ENCODE measurements at regions not wholly inside any gene's neighbourhood (a gene's known extent, or its start where the extent isn't known, plus 50 kb on each side); places are given as distances from the start of the nearest gene placed in this dataset.

GRCh38 chr18:40233931-40234616 is 1721.0 kb upstream of the PIK3C3 start:
- H3K27ac ChIP-seq (ENCODE audit: low read depth in 2 of 2, low read length in 2 of 2), result no peak overlapping the region
- no peaks in the 10 kb centered on the region for H3K27me3 ChIP-seq (ENCODE audit: control insufficient read depth in 2 of 2, insufficient read depth in 2 of 2, low read length in 2 of 2)
- no peaks in the 10 kb centered on the region for H3K36me3 ChIP-seq (ENCODE audit: control insufficient read depth in 2 of 2, insufficient read depth in 2 of 2, low read length in 2 of 2)
- H3K9me3 ChIP-seq (ENCODE audit: control insufficient read depth in 2 of 2, low read length in 2 of 2), result peaks cover 0 to 2% of the 10 kb centered on the region in 2 donors
- no peak overlapping the region for H3K9ac ChIP-seq (ENCODE audit: low read depth in 1 of 2, low read length in 2 of 2)
- H3K4me1 ChIP-seq (ENCODE audit: control insufficient read depth in 2 of 2, insufficient read depth in 2 of 2, low read length in 2 of 2), result no peaks in the 10 kb centered on the region
- no peak overlapping the region for H3K4me3 ChIP-seq (ENCODE audit: low read length in 2 of 2)

GRCh38 chr18:40222776-40223175 is 1732.3 kb upstream of the PIK3C3 start:
- no peak overlapping the region for H3K9ac ChIP-seq (ENCODE audit: low read depth in 1 of 2, low read length in 2 of 2)
- no peaks in the 10 kb centered on the region for H3K27me3 ChIP-seq (ENCODE audit: control insufficient read depth in 2 of 2, insufficient read depth in 2 of 2, low read length in 2 of 2)
- H3K4me1 ChIP-seq (ENCODE audit: control insufficient read depth in 2 of 2, insufficient read depth in 2 of 2, low read length in 2 of 2), result no peaks in the 10 kb centered on the region
- no peak overlapping the region for H3K4me3 ChIP-seq (ENCODE audit: low read length in 2 of 2)
- H3K27ac ChIP-seq (ENCODE audit: low read depth in 2 of 2, low read length in 2 of 2), result no peak overlapping the region
- H3K9me3 ChIP-seq (ENCODE audit: control insufficient read depth in 2 of 2, low read length in 2 of 2), result no peaks in the 10 kb centered on the region
- no peaks in the 10 kb centered on the region for H3K36me3 ChIP-seq (ENCODE audit: control insufficient read depth in 2 of 2, insufficient read depth in 2 of 2, low read length in 2 of 2)

- H3K4me3 ChIP-seq (ENCODE audit: low read length in 2 of 2), result no peak overlapping the region
- H3K9me3 ChIP-seq (ENCODE audit: control insufficient read depth in 2 of 2, low read length in 2 of 2), result no peaks in the 10 kb centered on the region
- no peaks in the 10 kb centered on the region for H3K4me1 ChIP-seq (ENCODE audit: control insufficient read depth in 2 of 2, insufficient read depth in 2 of 2, low read length in 2 of 2)
- H3K36me3 ChIP-seq (ENCODE audit: control insufficient read depth in 2 of 2, insufficient read depth in 2 of 2, low read length in 2 of 2), result no peaks in the 10 kb centered on the region
- no peak overlapping the region for H3K9ac ChIP-seq (ENCODE audit: low read depth in 1 of 2, low read length in 2 of 2)
- no peak overlapping the region for H3K27ac ChIP-seq (ENCODE audit: low read depth in 2 of 2, low read length in 2 of 2)
- H3K27me3 ChIP-seq (ENCODE audit: control insufficient read depth in 2 of 2, insufficient read depth in 2 of 2, low read length in 2 of 2), result no peaks in the 10 kb centered on the region
Measured at GRCh38 chr18:40216856-40217255, 1738.2 kb upstream of the PIK3C3 start.

- no peak overlapping the region for H3K4me3 ChIP-seq (ENCODE audit: low read length in 2 of 2)
- no peaks in the 10 kb centered on the region for H3K9me3 ChIP-seq (ENCODE audit: control insufficient read depth in 2 of 2, low read length in 2 of 2)
- H3K36me3 ChIP-seq (ENCODE audit: control insufficient read depth in 2 of 2, insufficient read depth in 2 of 2, low read length in 2 of 2), result no peaks in the 10 kb centered on the region
- H3K27me3 ChIP-seq (ENCODE audit: control insufficient read depth in 2 of 2, insufficient read depth in 2 of 2, low read length in 2 of 2), result no peaks in the 10 kb centered on the region
- no peak overlapping the region for H3K9ac ChIP-seq (ENCODE audit: low read depth in 1 of 2, low read length in 2 of 2)
- no peaks in the 10 kb centered on the region for H3K4me1 ChIP-seq (ENCODE audit: control insufficient read depth in 2 of 2, insufficient read depth in 2 of 2, low read length in 2 of 2)
- H3K27ac ChIP-seq (ENCODE audit: low read depth in 2 of 2, low read length in 2 of 2), result no peak overlapping the region
Measured at GRCh38 chr18:40215979-40216378, 1739.1 kb upstream of the PIK3C3 start.

GRCh38 chr18:40210696-40211095 is 1744.3 kb upstream of the PIK3C3 start:
- Histone ChIP-seq H3K36me3 (ENCODE audit: control insufficient read depth in 2 of 2, insufficient read depth in 2 of 2, low read length in 2 of 2) (no peaks in the 10 kb centered on the region), H3K27me3 (ENCODE audit: control insufficient read depth in 2 of 2, insufficient read depth in 2 of 2, low read length in 2 of 2) (no peaks in the 10 kb centered on the region), H3K4me1 (ENCODE audit: control insufficient read depth in 2 of 2, insufficient read depth in 2 of 2, low read length in 2 of 2) (no peaks in the 10 kb centered on the region), H3K27ac (ENCODE audit: low read depth in 2 of 2, low read length in 2 of 2) (no peak overlapping the region), H3K4me3 (ENCODE audit: low read length in 2 of 2) (no peak overlapping the region), H3K9ac (ENCODE audit: low read depth in 1 of 2, low read length in 2 of 2) (no peak overlapping the region), H3K9me3 (ENCODE audit: control insufficient read depth in 2 of 2, low read length in 2 of 2) (no peaks in the 10 kb centered on the region)

- Histone ChIP-seq H3K36me3 (ENCODE audit: control insufficient read depth in 2 of 2, insufficient read depth in 2 of 2, low read length in 2 of 2) (no peaks in the 10 kb centered on the region), H3K27me3 (ENCODE audit: control insufficient read depth in 2 of 2, insufficient read depth in 2 of 2, low read length in 2 of 2) (no peaks in the 10 kb centered on the region), H3K9me3 (ENCODE audit: control insufficient read depth in 2 of 2, low read length in 2 of 2) (no peaks in the 10 kb centered on the region), H3K4me3 (ENCODE audit: low read length in 2 of 2) (no peak overlapping the region), H3K4me1 (ENCODE audit: control insufficient read depth in 2 of 2, insufficient read depth in 2 of 2, low read length in 2 of 2) (no peaks in the 10 kb centered on the region), H3K27ac (ENCODE audit: low read depth in 2 of 2, low read length in 2 of 2) (no peak overlapping the region), H3K9ac (ENCODE audit: low read depth in 1 of 2, low read length in 2 of 2) (no peak overlapping the region)
Measured at GRCh38 chr18:40208958-40209357, 1746.1 kb upstream of the PIK3C3 start.

GRCh38 chr18:40197711-40198110 is 1757.3 kb upstream of the PIK3C3 start:
- Histone ChIP-seq H3K9me3 (ENCODE audit: control insufficient read depth in 2 of 2, low read length in 2 of 2) (no peaks in the 10 kb centered on the region), H3K4me3 (ENCODE audit: low read length in 2 of 2) (no peak overlapping the region), H3K4me1 (ENCODE audit: control insufficient read depth in 2 of 2, insufficient read depth in 2 of 2, low read length in 2 of 2) (no peaks in the 10 kb centered on the region), H3K36me3 (ENCODE audit: control insufficient read depth in 2 of 2, insufficient read depth in 2 of 2, low read length in 2 of 2) (no peaks in the 10 kb centered on the region), H3K9ac (ENCODE audit: low read depth in 1 of 2, low read length in 2 of 2) (no peak overlapping the region), H3K27me3 (ENCODE audit: control insufficient read depth in 2 of 2, insufficient read depth in 2 of 2, low read length in 2 of 2) (no peaks in the 10 kb centered on the region), H3K27ac (ENCODE audit: low read depth in 2 of 2, low read length in 2 of 2) (no peak overlapping the region)

GRCh38 chr18:40186677-40187076 is 1768.4 kb upstream of the PIK3C3 start:
- H3K9me3 ChIP-seq (ENCODE audit: control insufficient read depth in 2 of 2, low read length in 2 of 2), result no peaks in the 10 kb centered on the region
- H3K27ac ChIP-seq (ENCODE audit: low read depth in 2 of 2, low read length in 2 of 2), result no peak overlapping the region
- H3K4me3 ChIP-seq (ENCODE audit: low read length in 2 of 2), result no peak overlapping the region
- no peaks in the 10 kb centered on the region for H3K4me1 ChIP-seq (ENCODE audit: control insufficient read depth in 2 of 2, insufficient read depth in 2 of 2, low read length in 2 of 2)
- H3K9ac ChIP-seq (ENCODE audit: low read depth in 1 of 2, low read length in 2 of 2), result no peak overlapping the region
- no peaks in the 10 kb centered on the region for H3K27me3 ChIP-seq (ENCODE audit: control insufficient read depth in 2 of 2, insufficient read depth in 2 of 2, low read length in 2 of 2)
- H3K36me3 ChIP-seq (ENCODE audit: control insufficient read depth in 2 of 2, insufficient read depth in 2 of 2, low read length in 2 of 2), result no peaks in the 10 kb centered on the region

GRCh38 chr18:40179729-40180461 is 1775.1 kb upstream of the PIK3C3 start:
- Histone ChIP-seq H3K9ac (ENCODE audit: low read depth in 1 of 2, low read length in 2 of 2) (no peak overlapping the region), H3K36me3 (ENCODE audit: control insufficient read depth in 2 of 2, insufficient read depth in 2 of 2, low read length in 2 of 2) (no peaks in the 10 kb centered on the region), H3K4me1 (ENCODE audit: control insufficient read depth in 2 of 2, insufficient read depth in 2 of 2, low read length in 2 of 2) (no peaks in the 10 kb centered on the region)

GRCh38 chr18:40168026-40168425 is 1787.0 kb upstream of the PIK3C3 start:
- H3K27me3 ChIP-seq (ENCODE audit: control insufficient read depth in 2 of 2, insufficient read depth in 2 of 2, low read length in 2 of 2), result no peaks in the 10 kb centered on the region
- no peak overlapping the region for H3K4me3 ChIP-seq (ENCODE audit: low read length in 2 of 2)
- no peak overlapping the region for H3K9ac ChIP-seq (ENCODE audit: low read depth in 1 of 2, low read length in 2 of 2)
- no peaks in the 10 kb centered on the region for H3K9me3 ChIP-seq (ENCODE audit: control insufficient read depth in 2 of 2, low read length in 2 of 2)
- H3K27ac ChIP-seq (ENCODE audit: low read depth in 2 of 2, low read length in 2 of 2), result no peak overlapping the region
- H3K4me1 ChIP-seq (ENCODE audit: control insufficient read depth in 2 of 2, insufficient read depth in 2 of 2, low read length in 2 of 2), result no peaks in the 10 kb centered on the region
- no peaks in the 10 kb centered on the region for H3K36me3 ChIP-seq (ENCODE audit: control insufficient read depth in 2 of 2, insufficient read depth in 2 of 2, low read length in 2 of 2)

More at GRCh38 chr18:40179729-40180461, 1775.1 kb upstream of the PIK3C3 start:
- H3K9me3 ChIP-seq (ENCODE audit: control insufficient read depth in 2 of 2, low read length in 2 of 2), result no peaks in the 10 kb centered on the region
- no peak overlapping the region for H3K4me3 ChIP-seq (ENCODE audit: low read length in 2 of 2)
- H3K27me3 ChIP-seq (ENCODE audit: control insufficient read depth in 2 of 2, insufficient read depth in 2 of 2, low read length in 2 of 2), result no peaks in the 10 kb centered on the region
- no peak overlapping the region for H3K27ac ChIP-seq (ENCODE audit: low read depth in 2 of 2, low read length in 2 of 2)
